Smooth muscle cell (in vitro differentiated cells): ENCODE measurements at regions not wholly inside any gene's neighbourhood (a gene's known extent, or its start where the extent isn't known, plus 50 kb on each side); places are given as distances from the start of the nearest gene placed in this dataset.

Experiments used
- DNase-seq: peaks from one replicate; lab custom pipeline; 2025; ENCODE audit not compliant: unreplicated experiment; lab: John Stamatoyannopoulos, UW
- H2AFZ ChIP-seq: fragments of 200-600 bp; sonication (generic); 2 replicates; pipeline ENCODE4 v1.6.0; 2016; ENCODE audit warnings: antibody characterized with exemption, low read depth, mild to moderate bottlenecking
- H3F3A ChIP-seq: fragments of 200-600 bp; sonication (generic); 2 replicates; pipeline ENCODE4 v1.6.0; 2017; ENCODE audit warnings: antibody characterized with exemption, low read depth
- H3K27ac ChIP-seq: fragments of 200-600 bp; sonication (generic); 2 replicates; pipeline ENCODE4 v1.5.1; 2016; ENCODE audit warnings: low read depth, mild to moderate bottlenecking
- H3K27me3 ChIP-seq: fragments of 200-600 bp; sonication (generic); 2 replicates; pipeline ENCODE4 v1.6.1; 2016; ENCODE audit warnings: low read depth, mild to moderate bottlenecking
- H3K36me3 ChIP-seq: fragments of 200-600 bp; sonication (generic); 2 replicates; pipeline ENCODE4 v1.5.1; 2016; ENCODE audit warnings: low read depth
- H3K4me1 ChIP-seq: fragments of 200-600 bp; sonication (generic); 2 replicates; pipeline ENCODE4 v1.5.1; 2016; ENCODE audit warnings: low read depth
- H3K4me2 ChIP-seq: fragments of 200-600 bp; sonication (generic); 2 replicates; pipeline ENCODE4 v1.6.0; 2016; ENCODE audit warnings: mild to moderate bottlenecking
- H3K4me3 ChIP-seq: fragments of 200-600 bp; sonication (generic); 2 replicates; pipeline ENCODE4 v1.5.1; 2016; ENCODE audit warnings: mild to moderate bottlenecking
- H3K79me2 ChIP-seq: fragments of 200-600 bp; sonication (generic); 2 replicates; pipeline ENCODE4 v1.6.0; 2016; ENCODE audit warnings: low read depth, mild to moderate bottlenecking
- H3K9ac ChIP-seq: fragments of 200-600 bp; sonication (generic); 2 replicates; pipeline ENCODE4 v1.6.0; 2016; ENCODE audit warnings: low read depth
- H3K9me3 ChIP-seq: fragments of 200-600 bp; sonication (generic); replicated peaks from 2 replicates; pipeline ENCODE4 v1.5.1; 2016; ENCODE audit warnings: low read depth
- H4K20me1 ChIP-seq: fragments of 200-600 bp; sonication (generic); 2 replicates; pipeline ENCODE4 v1.6.0; 2016; ENCODE audit warnings: low read depth
- WGBS: methylation state at CpG from one replicate; pipeline ENCODE4 v1.1.7; 2016; ENCODE audit warnings: low lambda C conversion rate; 5-methylcytosine and 5-hydroxymethylcytosine counted together
- TF ChIP-seq, protein P1 (sequence below): fragments of 200-600 bp; sonication (generic); IDR thresholded peaks from 2 replicates; pipeline ENCODE4 v1.5.1; 2017; ENCODE audit warnings: borderline replicate concordance, mild to moderate bottlenecking, antibody characterized with exemption; ENCODE audit not compliant: insufficient read depth, poor library complexity, severe bottlenecking

DNA sequence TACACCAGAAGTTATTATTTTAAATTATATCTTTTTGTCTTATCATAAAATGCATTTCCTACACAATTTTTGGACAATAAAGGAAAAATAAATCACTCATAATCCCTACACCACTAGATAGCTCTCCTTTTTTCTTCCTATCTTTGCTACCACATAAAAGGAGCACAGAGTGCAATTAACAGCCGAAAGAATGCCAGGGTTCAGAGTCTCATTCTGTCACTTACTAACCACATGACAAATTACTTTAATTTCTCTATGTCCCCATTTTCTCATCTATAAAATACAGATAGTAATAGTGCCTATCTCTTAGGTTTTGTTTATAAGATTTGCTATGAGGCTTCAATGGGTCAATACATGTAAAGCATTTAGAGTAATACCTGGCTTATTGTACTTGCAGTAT is 158.7 kb upstream of the GRIN3A start:
- H3K79me2 ChIP-seq: no peaks in the 10 kb centered on the region
- H4K20me1 ChIP-seq: no peaks in the 10 kb centered on the region
- no peaks in the 10 kb centered on the region for H3F3A ChIP-seq
- H2AFZ ChIP-seq: no peak overlapping the region
- H3K4me2 ChIP-seq: no peak overlapping the region
- H3K4me3 ChIP-seq: no peak overlapping the region
- H3K9me3 ChIP-seq: no peaks in the 10 kb centered on the region
- WGBS: 80% methylated on average over 1 of the region's 1 CpG
- H3K9ac ChIP-seq: no peak overlapping the region
- TF ChIP-seq, protein P1, sequence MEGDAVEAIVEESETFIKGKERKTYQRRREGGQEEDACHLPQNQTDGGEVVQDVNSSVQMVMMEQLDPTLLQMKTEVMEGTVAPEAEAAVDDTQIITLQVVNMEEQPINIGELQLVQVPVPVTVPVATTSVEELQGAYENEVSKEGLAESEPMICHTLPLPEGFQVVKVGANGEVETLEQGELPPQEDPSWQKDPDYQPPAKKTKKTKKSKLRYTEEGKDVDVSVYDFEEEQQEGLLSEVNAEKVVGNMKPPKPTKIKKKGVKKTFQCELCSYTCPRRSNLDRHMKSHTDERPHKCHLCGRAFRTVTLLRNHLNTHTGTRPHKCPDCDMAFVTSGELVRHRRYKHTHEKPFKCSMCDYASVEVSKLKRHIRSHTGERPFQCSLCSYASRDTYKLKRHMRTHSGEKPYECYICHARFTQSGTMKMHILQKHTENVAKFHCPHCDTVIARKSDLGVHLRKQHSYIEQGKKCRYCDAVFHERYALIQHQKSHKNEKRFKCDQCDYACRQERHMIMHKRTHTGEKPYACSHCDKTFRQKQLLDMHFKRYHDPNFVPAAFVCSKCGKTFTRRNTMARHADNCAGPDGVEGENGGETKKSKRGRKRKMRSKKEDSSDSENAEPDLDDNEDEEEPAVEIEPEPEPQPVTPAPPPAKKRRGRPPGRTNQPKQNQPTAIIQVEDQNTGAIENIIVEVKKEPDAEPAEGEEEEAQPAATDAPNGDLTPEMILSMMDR: no peak
- no peak for DNase-seq
- no peaks in the 10 kb centered on the region for H3K36me3 ChIP-seq
- H3K27ac ChIP-seq: no peak overlapping the region
- H3K27me3 ChIP-seq: peaks cover 4% of the 10 kb centered on the region
- no peaks in the 10 kb centered on the region for H3K4me1 ChIP-seq

DNA sequence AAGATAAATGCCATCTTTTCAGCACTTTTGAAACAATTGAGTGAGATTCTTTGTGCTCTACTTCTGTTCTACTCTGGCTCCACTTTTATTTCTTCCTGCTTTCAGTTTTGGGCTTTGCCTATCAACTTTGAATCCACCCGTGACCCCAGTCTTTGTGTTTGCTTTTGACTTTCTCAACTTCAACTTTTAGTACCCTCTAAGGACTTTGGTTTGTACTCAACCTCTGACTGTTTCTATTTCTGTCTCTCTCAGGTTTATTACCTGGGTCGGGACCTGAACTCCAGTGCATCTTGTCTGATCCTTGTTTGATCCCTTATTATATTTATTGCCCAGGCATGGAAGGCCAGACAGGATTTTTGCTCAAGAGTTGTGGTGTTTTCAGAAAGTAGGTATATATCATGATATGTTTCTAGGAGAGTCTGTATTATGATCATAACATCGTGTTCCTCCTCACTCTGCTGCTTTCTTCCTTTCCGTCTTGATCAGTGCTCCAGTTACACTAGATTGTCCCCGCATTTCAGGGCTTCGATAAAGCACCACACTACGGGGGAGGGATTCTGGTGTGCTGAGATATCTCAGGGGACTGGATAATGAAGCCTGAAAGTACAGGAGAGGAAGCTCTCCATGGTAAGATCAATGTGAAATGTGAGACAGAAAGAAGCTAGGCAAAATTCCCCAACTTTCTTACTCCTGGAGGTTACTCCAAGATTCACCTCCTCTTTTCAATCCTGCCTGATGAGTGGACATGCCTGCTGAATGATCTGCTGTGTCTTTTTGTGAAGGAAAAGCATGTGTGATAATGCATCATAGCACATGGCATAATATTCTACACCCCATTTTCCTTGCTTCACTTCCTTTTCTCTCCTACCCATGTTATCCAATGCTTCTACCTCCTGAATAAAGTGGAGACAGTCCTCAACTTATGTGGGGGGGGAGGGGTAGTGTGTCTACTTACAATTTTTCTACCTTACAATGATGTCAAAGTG is 155.5 kb upstream of the GRIN3A start:
- no peaks in the 10 kb centered on the region for H3K36me3 ChIP-seq
- no peak overlapping the region for H3K27ac ChIP-seq
- H3K79me2 ChIP-seq: no peaks in the 10 kb centered on the region
- no peak overlapping the region for H3K4me3 ChIP-seq
- TF ChIP-seq, protein P1: no peak
- H4K20me1 ChIP-seq: no peaks in the 10 kb centered on the region
- no peaks in the 10 kb centered on the region for H3K4me1 ChIP-seq
- DNase-seq: no peak
- peaks cover 4% of the 10 kb centered on the region for H3K27me3 ChIP-seq
- 88% methylated on average over 7 of the region's 7 CpGs for WGBS
- no peak overlapping the region for H3K9ac ChIP-seq
- H3K9me3 ChIP-seq: no peaks in the 10 kb centered on the region
- H2AFZ ChIP-seq: no peak overlapping the region
- H3K4me2 ChIP-seq: no peak overlapping the region
- H3F3A ChIP-seq: no peaks in the 10 kb centered on the region

DNA sequence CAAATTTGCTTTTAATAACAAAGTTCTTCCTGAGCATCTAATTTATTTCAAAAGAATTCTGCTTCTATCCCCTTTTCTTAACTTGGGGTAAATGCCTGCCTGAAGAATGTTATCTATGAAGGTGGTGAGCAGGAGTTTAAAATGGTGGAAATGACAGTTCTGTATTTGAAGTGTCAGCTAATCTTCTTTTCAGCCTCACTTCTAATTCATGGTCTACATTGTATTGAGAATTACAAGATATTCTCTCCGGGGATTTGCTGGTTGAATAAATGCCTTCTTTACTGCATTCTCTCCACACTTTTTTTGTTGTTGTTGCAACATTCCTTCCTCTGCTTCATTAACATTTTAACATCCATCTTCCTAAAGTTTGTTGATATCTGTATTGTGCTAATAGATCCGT is 143.1 kb upstream of the GRIN3A start:
- H3K36me3 ChIP-seq: no peaks in the 10 kb centered on the region
- 79% methylated on average over 2 of the region's 2 CpGs for WGBS
- H3K4me3 ChIP-seq: no peak overlapping the region
- peaks cover 7% of the 10 kb centered on the region for H3K27me3 ChIP-seq
- H3K9ac ChIP-seq: no peak overlapping the region
- DNase-seq: no peak
- no peak overlapping the region for H3K4me2 ChIP-seq
- TF ChIP-seq, protein P1: no peak
- H3K27ac ChIP-seq: no peak overlapping the region
- no peak overlapping the region for H2AFZ ChIP-seq
- H3K79me2 ChIP-seq: no peaks in the 10 kb centered on the region
- no peaks in the 10 kb centered on the region for H3F3A ChIP-seq
- H3K4me1 ChIP-seq: no peaks in the 10 kb centered on the region
- no peaks in the 10 kb centered on the region for H3K9me3 ChIP-seq
- no peaks in the 10 kb centered on the region for H4K20me1 ChIP-seq

DNA sequence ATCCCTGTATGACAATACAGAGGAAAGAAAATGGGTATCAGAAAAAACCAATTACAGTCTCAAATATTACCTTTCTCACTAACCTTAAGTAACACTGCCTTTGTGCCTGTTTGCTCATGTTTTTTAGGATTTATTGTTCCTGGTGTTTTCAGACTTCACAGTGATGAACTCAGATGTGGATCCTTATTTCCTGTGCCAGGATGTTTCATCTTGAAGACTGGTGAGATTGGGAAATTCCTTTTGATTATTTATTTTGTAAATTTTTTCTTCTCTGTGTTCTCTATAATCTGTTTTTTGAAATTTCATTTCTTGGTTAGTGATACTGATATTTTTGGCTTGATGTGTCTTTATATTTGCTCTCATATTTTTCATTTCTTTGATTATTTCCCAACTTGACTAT is 142.4 kb upstream of the GRIN3A start:
- TF ChIP-seq, protein P1: no peak
- Histone ChIP-seq H3K9me3 (no peaks in the 10 kb centered on the region), H3K79me2 (no peaks in the 10 kb centered on the region), H3K27me3 (peaks cover 10% of the 10 kb centered on the region), H3K4me3 (no peak overlapping the region), H2AFZ (no peak overlapping the region), H3K9ac (no peak overlapping the region), H4K20me1 (no peaks in the 10 kb centered on the region), H3F3A (no peaks in the 10 kb centered on the region), H3K4me1 (no peaks in the 10 kb centered on the region), H3K4me2 (no peak overlapping the region), H3K36me3 (no peaks in the 10 kb centered on the region), H3K27ac (no peak overlapping the region)
- no peak for DNase-seq
